HepG2 (cell line): ENCODE measurements at regions not wholly inside any gene's neighbourhood (a gene's known extent, or its start where the extent isn't known, plus 50 kb on each side); places are given as distances from the start of the nearest gene placed in this dataset.

Experiments
- ATAC-seq: fragments of 200-7000 bp; cut with Tn5 transposase; 3 replicates; pipeline ENCODE4 v1.9.1; 2020; ENCODE audit warnings: mild to moderate bottlenecking, moderate library complexity
- BruUV-seq: library from RNA; stranded (reverse); fragments of 400-500 nt; replicated peaks from 2 replicates; lab custom pipeline; 2021; lab: Mats Ljungman, UMichigan
- CTCF ChIA-PET: fragments of 300-600 bp; formaldehyde crosslinking; extraction: SDS; loops from one replicate; lab custom pipeline; 2021; ENCODE audit warnings: low total read pairs, inconsistent platforms, low intra/inter-chr PET ratio; lab: Yijun Ruan, JAX
- POLR2A ChIA-PET: fragments of 350-600 bp; sonication (Branson Sonifier 250); formaldehyde crosslinking; loops from one replicate; lab custom pipeline; 2020; ENCODE audit warnings: antibody characterized with exemption, inconsistent platforms; lab: Yijun Ruan, JAX
- DNase-seq: peaks from one replicate; pipeline ENCODE4 v3.0.0-alpha.2; 2015; ENCODE audit warnings: low spot score
- FAIRE-seq: peaks from 3 replicates; lab custom pipeline; 2011; peaks lifted over from hg19 to GRCh38; lab: Jason Lieb, UNC
- H2AFZ ChIP-seq: one replicate; pipeline ENCODE4 v1.6.1; 2011; ENCODE audit warnings: low read length, inconsistent platforms
- H3K27ac ChIP-seq: fragments of 300-600 bp; 3 replicates; pipeline ENCODE4 v1.8.0; 2011; ENCODE audit warnings: mixed run types, mild to moderate bottlenecking, mixed read lengths, low read length, inconsistent platforms; ENCODE audit not compliant: insufficient read depth; ENCODE audit errors: extremely low read length
- H3K27me3 ChIP-seq, 2 experiments: fragments of 200-600 bp in 1 of 2; 2 replicates in 1 of 2; 3 replicates in 1 of 2; pipeline versions ENCODE4 v1.6.0 to v1.8.0; 2011; ENCODE audit warnings: low read length in 2 of 2, mild to moderate bottlenecking in 2 of 2, moderate library complexity in 2 of 2, inconsistent platforms in 1 of 2; ENCODE audit not compliant: insufficient read depth in 2 of 2, control insufficient read depth in 1 of 2
- H3K36me3 ChIP-seq, 2 experiments: fragments of 200-600 bp in 1 of 2; replicated peaks in 1 of 2; 2 replicates in 1 of 2; 3 replicates in 1 of 2; pipeline versions ENCODE4 v1.5.1 to v1.8.0; 2011; ENCODE audit warnings: low read length in 2 of 2, inconsistent platforms in 1 of 2; ENCODE audit not compliant: insufficient read depth in 2 of 2, control insufficient read depth in 1 of 2
- H3K4me1 ChIP-seq: 2 replicates; pipeline ENCODE4 v1.5.1; 2012; ENCODE audit warnings: low read length, inconsistent platforms; ENCODE audit not compliant: insufficient read depth
- H3K4me2 ChIP-seq: 2 replicates; pipeline ENCODE4 v1.6.0; 2011; ENCODE audit warnings: low read depth, low read length, inconsistent platforms
- H3K4me3 ChIP-seq, 3 experiments: fragments of 200-600 bp in 1 of 3; sonication (generic), shearing (Covaris generic) in 1 of 3; replicated peaks in 1 of 3; 2 replicates each; pipeline ENCODE4 v1.5.1; 2011 to 2016; ENCODE audit warnings: low read length in 3 of 3, inconsistent platforms in 2 of 3, low read depth in 2 of 3, mild to moderate bottlenecking in 2 of 3, control low read depth in 1 of 3, mixed read lengths in 1 of 3; ENCODE audit not compliant: insufficient read depth in 1 of 3
- H3K79me2 ChIP-seq: one replicate; pipeline ENCODE4 v1.6.1; 2011; ENCODE audit warnings: low read length, inconsistent platforms; ENCODE audit not compliant: insufficient read depth
- H3K9ac ChIP-seq: 2 replicates; pipeline ENCODE4 v1.6.0; 2011; ENCODE audit warnings: mild to moderate bottlenecking, low read depth, low read length, inconsistent platforms; ENCODE audit not compliant: insufficient read depth
- H3K9me3 ChIP-seq: 2 replicates; pipeline ENCODE4 v1.5.1; 2012; ENCODE audit warnings: mild to moderate bottlenecking, low read length
- H4K20me1 ChIP-seq: 2 replicates; pipeline ENCODE4 v1.6.0; 2011; ENCODE audit warnings: inconsistent platforms, mild to moderate bottlenecking, low read length, moderate library complexity; ENCODE audit not compliant: insufficient read depth
- BCL3 ChIP-seq: sonication (generic); formaldehyde crosslinking; IDR thresholded peaks from 2 replicates; pipeline ENCODE4 v1.5.1; 2020; ENCODE audit warnings: mild to moderate bottlenecking, missing genetic modification reagents, moderate library complexity
- KDM3A ChIP-seq: IDR thresholded peaks from 2 replicates; pipeline ENCODE4 v1.6.1; 2018; ENCODE audit warnings: low read depth, missing compliant biosample characterization
- MEIS2 ChIP-seq: sonication (generic); formaldehyde crosslinking; IDR thresholded peaks from 2 replicates; pipeline ENCODE4 v1.9.0; 2021; ENCODE audit warnings: mild to moderate bottlenecking, missing genetic modification reagents
- MLXIP ChIP-seq: sonication (generic); formaldehyde crosslinking; IDR thresholded peaks from 2 replicates; pipeline ENCODE4 v1.9.0; 2021; ENCODE audit warnings: missing genetic modification reagents, borderline replicate concordance
- SALL1 ChIP-seq: sonication (generic); formaldehyde crosslinking; IDR thresholded peaks from 2 replicates; pipeline ENCODE4 v1.8.0; 2022; ENCODE audit warnings: mild to moderate bottlenecking, missing genetic modification reagents
- SIX1 ChIP-seq: sonication (generic); formaldehyde crosslinking; IDR thresholded peaks from 2 replicates; pipeline ENCODE4 v1.4.0; 2020; ENCODE audit warnings: missing genetic modification reagents, borderline replicate concordance
- ZFYVE20 ChIP-seq: sonication (generic); formaldehyde crosslinking; IDR thresholded peaks from 2 replicates; pipeline ENCODE4 v1.8.0; 2023; ENCODE audit warnings: low read depth, mild to moderate bottlenecking, moderate library complexity, missing genetic modification reagents, borderline replicate concordance
- ZNF136 ChIP-seq: sonication (generic); formaldehyde crosslinking; IDR thresholded peaks from 2 replicates; pipeline ENCODE4 v1.8.1; 2022; ENCODE audit warnings: low read depth, mild to moderate bottlenecking, moderate library complexity, missing genetic modification reagents
- ZNF432 ChIP-seq: sonication (generic); formaldehyde crosslinking; IDR thresholded peaks from 2 replicates; pipeline ENCODE4 v1.5.0; 2020; ENCODE audit warnings: missing genetic modification reagents, mild to moderate bottlenecking, borderline replicate concordance
- ZNF687 ChIP-seq: sonication (generic); formaldehyde crosslinking; IDR thresholded peaks from 2 replicates; pipeline ENCODE4 v1.5.1; 2020; ENCODE audit warnings: mild to moderate bottlenecking, missing genetic modification reagents, moderate library complexity
- ZNF770 ChIP-seq: sonication (generic); formaldehyde crosslinking; IDR thresholded peaks from 2 replicates; pipeline ENCODE4 v1.5.0; 2020; ENCODE audit warnings: mild to moderate bottlenecking, missing genetic modification reagents
- ZNF773 ChIP-seq: sonication (generic); formaldehyde crosslinking; IDR thresholded peaks from 2 replicates; pipeline ENCODE4 v1.4.0; 2020; ENCODE audit warnings: missing genetic modification reagents, borderline replicate concordance
- ZNF790 ChIP-seq: sonication (generic); formaldehyde crosslinking; IDR thresholded peaks from 2 replicates; pipeline ENCODE4 v1.8.0; 2022; ENCODE audit warnings: missing genetic modification reagents, mild to moderate bottlenecking, borderline replicate concordance
- WGBS: methylation state at CpG from one replicate; pipeline ENCODE4 v1.1.6; 2017; ENCODE audit warnings: low lambda C conversion rate; 5-methylcytosine and 5-hydroxymethylcytosine counted together
- in situ Hi-C: cut with HindIII; loops from 2 replicates; pipeline ENCODE4 v1.10.0; 2017; ENCODE audit warnings: low pct_unique_long_range_greater_than_20kb; ENCODE audit not compliant: extremely low pct_ligation_motif_present
- intact Hi-C: fragments of 100-400 bp; cut with micrococcal nuclease; formaldehyde crosslinking; loops from one replicate; pipeline ENCODE4 v1.10.0; 2022; ENCODE audit not compliant: unreplicated experiment

- Histone ChIP-seq H3K27ac (no peak overlapping the region), H4K20me1 (no peaks in the 10 kb centered on the region), H3K36me3 (no peaks in the 10 kb centered on the region), H3K27me3 (no peaks in the 10 kb centered on the region), H3K4me2 (no peak overlapping the region), H3K9me3 (no peaks in the 10 kb centered on the region), H3K4me1 (peaks cover 16% of the 10 kb centered on the region), H3K79me2 (peaks cover 5% of the 10 kb centered on the region), H3K9ac (no peak overlapping the region), H3K4me3 (no peak overlapping the region), H2AFZ (no peak overlapping the region)
- CTCF ChIA-PET, result no interaction called here
- DNase-seq, result no peak
- WGBS, result over 99% methylated on average over 4 of the region's 4 CpGs
- no TSS peak for BruUV-seq
- no peak for ATAC-seq
- intact Hi-C loops (no loop called here), in situ Hi-C loops (no loop called here)
- POLR2A ChIA-PET, result no interaction called here
- FAIRE-seq, result no peak
- no peak for TF ChIP-seq MLXIP (CRISPR knock-in tag)
- no peak for TF ChIP-seq BCL3 (CRISPR knock-in tag)
- TF ChIP-seq ZNF773, result no peak
- TF ChIP-seq KDM3A, result no peak
- no peak for TF ChIP-seq ZNF770
- TF ChIP-seq MEIS2, result no peak
- no peak for TF ChIP-seq ZNF432 (CRISPR knock-in tag)
- TF ChIP-seq ZFYVE20 (CRISPR knock-in tag), result no peak
- no peak for TF ChIP-seq ZNF687
- TF ChIP-seq ZNF136 (CRISPR knock-in tag), result no peak
- TF ChIP-seq ZNF790 (CRISPR knock-in tag), result no peak
- no peak for TF ChIP-seq SALL1 (CRISPR knock-in tag)
- no peak for TF ChIP-seq SIX1 (CRISPR knock-in tag)
Observed at GRCh38 chr14:89534902-89535685, 118.1 kb upstream of the FOXN3 start.
